Cardiac septum (tissue), 1 donor: ENCODE measurements at regions not wholly inside any gene's neighbourhood (a gene's known extent, or its start where the extent isn't known, plus 50 kb on each side); places are given as distances from the start of the nearest gene placed in this dataset.

ENCODE experiments used
- DNase-seq: peaks from one replicate; pipeline ENCODE4 v3.0.0-alpha.2; 2020; ENCODE audit warnings: low spot score
- intact Hi-C: fragments of 100-400 bp; cut with DNase I; formaldehyde crosslinking; loops from one replicate; pipeline ENCODE4 v1.14.0; 2022
- donor health status: DM: no; HTN: no; CAD: no.

- intact Hi-C loops, result no loop called here
- no peak for DNase-seq
Measured at GRCh38 chrX:115472131-115472530, 88.8 kb upstream of the PLS3 start.

- intact Hi-C loops, result no loop called here
- no peak for DNase-seq
Measured at GRCh38 chrX:115486510-115486909, 74.5 kb upstream of the PLS3 start.

GRCh38 chrX:115487608-115488007 is 73.4 kb upstream of the PLS3 start:
- intact Hi-C loops, result no loop called here
- DNase-seq, result no peak

GRCh38 chrX:115490814-115491213 is 70.2 kb upstream of the PLS3 start:
- DNase-seq, result no peak
- intact Hi-C loops, result no loop called here

GRCh38 chrX:115491766-115492165 is 69.2 kb upstream of the PLS3 start:
- intact Hi-C loops, result no loop called here
- no peak for DNase-seq

GRCh38 chrX:115493015-115493414 is 68.0 kb upstream of the PLS3 start:
- no peak for DNase-seq
- intact Hi-C loops, result no loop called here

- DNase-seq, result no peak
- intact Hi-C loops, result no loop called here
Measured at GRCh38 chrX:115494161-115494560, 66.8 kb upstream of the PLS3 start.

GRCh38 chrX:115499112-115499805 is 61.7 kb upstream of the PLS3 start:
- intact Hi-C loops, result no loop called here
- no peak for DNase-seq

GRCh38 chrX:115503099-115503498 is 57.9 kb upstream of the PLS3 start:
- intact Hi-C loops, result no loop called here
- DNase-seq, result no peak

- intact Hi-C loops, result no loop called here
Measured at GRCh38 chrX:115504167-115504566, 56.8 kb upstream of the PLS3 start.

More at GRCh38 chrX:115504167-115504566, 56.8 kb upstream of the PLS3 start:
- no peak for DNase-seq
